ENCODE measurements at regions not wholly inside any gene's neighbourhood (a gene's known extent, or its start where the extent isn't known, plus 50 kb on each side); places are given as distances from the start of the nearest gene placed in this dataset.

DNA sequence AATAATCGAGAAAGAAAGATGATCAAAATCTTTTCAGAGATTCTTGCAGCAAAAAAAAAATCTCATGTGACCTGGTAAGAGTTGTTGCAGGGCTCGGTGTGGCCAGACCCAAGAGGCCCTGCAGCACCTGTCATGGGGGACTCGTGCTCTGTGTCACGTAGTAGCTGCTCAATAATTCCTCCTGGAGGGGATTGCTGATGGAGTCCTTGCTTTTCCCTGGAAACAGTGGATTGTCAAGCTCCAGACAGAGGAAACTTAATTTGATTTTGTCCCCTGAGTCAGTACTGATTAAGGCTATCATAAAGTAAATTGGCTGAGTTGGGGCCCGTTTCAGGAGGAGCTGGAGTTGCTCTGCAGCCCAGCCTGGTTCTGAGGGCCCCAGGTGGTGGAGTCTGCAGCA lies 125.2 kb downstream of the EDN3 start:
- Histone ChIP-seq H3K4me2 (ENCODE audit: low read depth, low read length) (no peak overlapping the region), H3K4ac (ENCODE audit: low read depth, low read length) (no peak overlapping the region), H2BK20ac (ENCODE audit: low read depth, low read length) (no peak overlapping the region), H2BK15ac (ENCODE audit: low read depth, low read length) (no peak overlapping the region), H2BK5ac (ENCODE audit: low read depth, low read length, poor library complexity, severe bottlenecking) (no peak overlapping the region), H3K27me3 (ENCODE audit: control insufficient read depth, insufficient read depth, low read length) (no peaks in the 10 kb centered on the region), H3K4me1 (ENCODE audit: control insufficient read depth, insufficient read depth, low read length) (no peaks in the 10 kb centered on the region), H3K36me3 (ENCODE audit: control insufficient read depth, insufficient read depth, low read length) (no peaks in the 10 kb centered on the region), H2AK5ac (ENCODE audit: low read depth, low read length) (no peak overlapping the region), H4K20me1 (ENCODE audit: insufficient read depth, low read length) (no peaks in the 10 kb centered on the region), H3K27ac (ENCODE audit: insufficient read depth, low read length) (no peak overlapping the region), H4K91ac (ENCODE audit: insufficient read depth, low read depth, low read length) (no peak overlapping the region), H4K5ac (ENCODE audit: low read depth, low read length) (no peak overlapping the region), H2BK120ac (ENCODE audit: low read depth, low read length) (no peak overlapping the region), H2AFZ (replicated peaks; ENCODE audit: low read length, poor library complexity) (no peak overlapping the region), H3K9me1 (ENCODE audit: insufficient read depth, low read length) (no peaks in the 10 kb centered on the region), H4K8ac (ENCODE audit: low read depth in 2 of 2, low read length in 2 of 2) (no peak overlapping the region), H3K18ac (ENCODE audit: low read depth, low read length) (no peak overlapping the region), H3K79me1 (ENCODE audit: low read depth in 1 of 2, low read length in 2 of 2) (no peaks in the 10 kb centered on the region), H3K56ac (ENCODE audit: extremely low read depth, insufficient read depth, low read length) (no peak overlapping the region), H3K9me3 (ENCODE audit: control insufficient read depth, insufficient read depth, low read length) (peaks cover 6% of the 10 kb centered on the region; the same call in 1 of the 2 replicates), H3K23ac (ENCODE audit: low read depth, low read length) (no peak overlapping the region), H3K4me3 (ENCODE audit: insufficient read depth, low read depth, low read length) (no peak overlapping the region), H3K9ac (ENCODE audit: low read depth, low read length) (no peak overlapping the region), H3K14ac (replicated peaks; ENCODE audit: low read depth, low read length) (no peak overlapping the region), H2AK9ac (replicated peaks; ENCODE audit: low read depth, low read length, poor library complexity) (no peak overlapping the region)
- in situ Hi-C loops (cut with MboI; ENCODE audit: low sequenced_read_pairs) (no loop called here), intact Hi-C loops (cut with micrococcal nuclease) (no loop called here), dilution Hi-C loops (cut with HindIII; ENCODE audit: low sequenced_read_pairs, unreplicated experiment) (no loop called here)
- ChIA-PET CTCF (no interaction called here), POLR2A (ENCODE audit: unreplicated experiment) (no interaction called here)
- TF ChIP-seq MAFK (IDR thresholded peaks at IDR 0.05; ENCODE audit: low read depth, low read length) (no peak), RFX5 (IDR thresholded peaks at IDR 0.05; ENCODE audit: low read depth, low read length) (no peak), RCOR1 (IDR thresholded peaks at IDR 0.05; ENCODE audit: insufficient replicate concordance, low read length) (no peak), CEBPB (IDR thresholded peaks at IDR 0.05; ENCODE audit: low read depth, low read length) (no peak), FOS (IDR thresholded peaks at IDR 0.05; ENCODE audit: low read depth, low read length) (no peak), POLR2A (IDR thresholded peaks at IDR 0.05; ENCODE audit: low read depth, low read length) (no peak), SMC3 (IDR thresholded peaks at IDR 0.05; ENCODE audit: low read depth, low read length) (no peak), BHLHE40 (IDR thresholded peaks at IDR 0.05; ENCODE audit: low read depth, low read length) (no peak), NFE2L2 (IDR thresholded peaks at IDR 0.05; ENCODE audit: low read depth, low read length) (no peak), MXI1 (IDR thresholded peaks at IDR 0.05; ENCODE audit: borderline replicate concordance, low read depth, low read length) (no peak), MAZ (IDR thresholded peaks at IDR 0.05; ENCODE audit: borderline replicate concordance, low read depth, low read length) (no peak), RAD21 (IDR thresholded peaks at IDR 0.05; ENCODE audit: low read length) (no peak)
- TF ChIP-seq, protein P1, sequence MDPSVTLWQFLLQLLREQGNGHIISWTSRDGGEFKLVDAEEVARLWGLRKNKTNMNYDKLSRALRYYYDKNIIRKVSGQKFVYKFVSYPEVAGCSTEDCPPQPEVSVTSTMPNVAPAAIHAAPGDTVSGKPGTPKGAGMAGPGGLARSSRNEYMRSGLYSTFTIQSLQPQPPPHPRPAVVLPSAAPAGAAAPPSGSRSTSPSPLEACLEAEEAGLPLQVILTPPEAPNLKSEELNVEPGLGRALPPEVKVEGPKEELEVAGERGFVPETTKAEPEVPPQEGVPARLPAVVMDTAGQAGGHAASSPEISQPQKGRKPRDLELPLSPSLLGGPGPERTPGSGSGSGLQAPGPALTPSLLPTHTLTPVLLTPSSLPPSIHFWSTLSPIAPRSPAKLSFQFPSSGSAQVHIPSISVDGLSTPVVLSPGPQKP (IDR thresholded peaks at IDR 0.05; ENCODE audit: borderline replicate concordance, low read depth, low read length): no peak
- TF ChIP-seq, protein P2, sequence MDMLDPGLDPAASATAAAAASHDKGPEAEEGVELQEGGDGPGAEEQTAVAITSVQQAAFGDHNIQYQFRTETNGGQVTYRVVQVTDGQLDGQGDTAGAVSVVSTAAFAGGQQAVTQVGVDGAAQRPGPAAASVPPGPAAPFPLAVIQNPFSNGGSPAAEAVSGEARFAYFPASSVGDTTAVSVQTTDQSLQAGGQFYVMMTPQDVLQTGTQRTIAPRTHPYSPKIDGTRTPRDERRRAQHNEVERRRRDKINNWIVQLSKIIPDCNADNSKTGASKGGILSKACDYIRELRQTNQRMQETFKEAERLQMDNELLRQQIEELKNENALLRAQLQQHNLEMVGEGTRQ (IDR thresholded peaks at IDR 0.05; ENCODE audit: low read depth, low read length): no peak
- no peak for ATAC-seq (ENCODE audit: low read depth)
- DNase-seq: no peak
- no TSS peak for BruUV-seq (replicated peaks)
- 57% methylated on average over 1 of the region's 5 CpGs; no CpG with 5 or more reads in 1 of the 2 experiments for WGBS, 2 experiments (ENCODE audit: extremely low coverage in 2 of 2, insufficient read length in 1 of 2)
